ENCODE measurements at regions not wholly inside any gene's neighbourhood (a gene's known extent, or its start where the extent isn't known, plus 50 kb on each side); places are given as distances from the start of the nearest gene placed in this dataset.
A peak's percentile ranks its signal among the peaks of the same experiment; 100 is the strongest.

GRCh38 chr3:150251187-150252062, 156.7 kb upstream of the TSC22D2 start:
- no peaks in the 10 kb centered on the region for H3K27me3 Mint-ChIP-seq (ENCODE audit: low read depth)
- H3K4me3 Mint-ChIP-seq, result no peak overlapping the region
- H3K4me1 Mint-ChIP-seq, result peaks cover 31% of the 10 kb centered on the region
- ChIA-PET CTCF (interaction anchor here (0.8 to 2.4 kb wide), 7 partner anchors 11 to 252 kb away, joined by 3 to 22 read pairs (median 10); no protein-coding TSS in a partner anchor), POLR2A (interaction anchor here (1.1 kb wide), 1 partner anchor 327 kb away, joined by 3 read pairs; no protein-coding TSS in a partner anchor)
- TF ChIP-seq PRDM15 (CRISPR knock-in tag; IDR thresholded peaks at IDR 0.05), result no peak
- TF ChIP-seq PRRX2 (CRISPR knock-in tag; IDR thresholded peaks at IDR 0.05), result no peak
- no peak for TF ChIP-seq CBFB (CRISPR knock-in tag; IDR thresholded peaks at IDR 0.05; ENCODE audit: low read depth)
- no peak for TF ChIP-seq NFATC4 (CRISPR knock-in tag; IDR thresholded peaks at IDR 0.05)
- TF ChIP-seq RORB (CRISPR knock-in tag; IDR thresholded peaks at IDR 0.05), result no peak
- no peak for TF ChIP-seq IRF2 (CRISPR knock-in tag; IDR thresholded peaks at IDR 0.05; ENCODE audit: borderline replicate concordance, low read depth)
- TF ChIP-seq NR3C1 (CRISPR knock-in tag; conservative IDR thresholded peaks at IDR 0.05; ENCODE audit: low read depth), result no peak
- TF ChIP-seq ATF1 (CRISPR knock-in tag; IDR thresholded peaks at IDR 0.05), result no peak
- TF ChIP-seq USF1 (CRISPR knock-in tag; IDR thresholded peaks at IDR 0.05), result no peak
- no peak for TF ChIP-seq NFYB (CRISPR knock-in tag; conservative IDR thresholded peaks at IDR 0.05; ENCODE audit: low read depth)
- TF ChIP-seq KAT7 (CRISPR knock-in tag; IDR thresholded peaks at IDR 0.05; ENCODE audit: borderline replicate concordance), result no peak
- H3K27ac Mint-ChIP-seq, result no peak overlapping the region
- ATAC-seq (peak; percentile 75), DNase-seq (ENCODE audit: low spot score) (no peak)
- no peaks in the 10 kb centered on the region for H3K9me3 Mint-ChIP-seq
- H3K36me3 Mint-ChIP-seq, result no peaks in the 10 kb centered on the region

- CTCF ChIA-PET, result interaction anchor here (0.6 to 2.4 kb wide), 6 partner anchors 9 to 254 kb away, joined by 3 to 22 read pairs (median 11); no protein-coding TSS in a partner anchor
- POLR2A ChIA-PET, result interaction anchor here (1.1 kb wide), 1 partner anchor 325 kb away, joined by 3 read pairs; no protein-coding TSS in a partner anchor
Measured at GRCh38 chr3:150249779-150250470, 158.2 kb upstream of the TSC22D2 start.

More at GRCh38 chr3:150249779-150250470, 158.2 kb upstream of the TSC22D2 start:
- H3K27ac Mint-ChIP-seq, result no peak overlapping the region
- H3K36me3 Mint-ChIP-seq, result no peaks in the 10 kb centered on the region
- H3K4me1 Mint-ChIP-seq, result peaks cover 24% of the 10 kb centered on the region
- H3K9me3 Mint-ChIP-seq, result no peaks in the 10 kb centered on the region
- DNase-seq (ENCODE audit: low spot score), result no peak
- no peak; the same call in 1 of the 2 replicates for ATAC-seq
- no peak for TF ChIP-seq STAT6 (CRISPR knock-in tag; conservative IDR thresholded peaks at IDR 0.05; ENCODE audit: low read depth)
- TF ChIP-seq E2F4 (CRISPR knock-in tag; IDR thresholded peaks at IDR 0.05; ENCODE audit: borderline replicate concordance, low read depth), result no peak
- no peak for TF ChIP-seq AFF4 (CRISPR knock-in tag; IDR thresholded peaks at IDR 0.05; ENCODE audit: borderline replicate concordance)
- no peak for TF ChIP-seq GTF2I (CRISPR knock-in tag; conservative IDR thresholded peaks at IDR 0.05)
- no peak for TF ChIP-seq ZBTB21 (CRISPR knock-in tag; IDR thresholded peaks at IDR 0.05; ENCODE audit: borderline replicate concordance)
- H3K4me3 Mint-ChIP-seq, result no peak overlapping the region
- H3K27me3 Mint-ChIP-seq (ENCODE audit: low read depth), result no peaks in the 10 kb centered on the region
